Activated CD4-positive, alpha-beta T cell treated with anti-CD3 and anti-CD28 coated beads, Interleukin-2, amount 50 U/mL, for 48 hours (primary cell): ENCODE measurements at regions not wholly inside any gene's neighbourhood (a gene's known extent, or its start where the extent isn't known, plus 50 kb on each side); places are given as distances from the start of the nearest gene placed in this dataset.
"Not testable (repeated sequence)": the region's sequence is repeated elsewhere in the genome, so short reads cannot be mapped to it uniquely, and the experiment has no call there.

Experiments used
- DNase-seq, 2 experiments: peaks; one replicate each; pipeline ENCODE4 v3.0.0-alpha.2; 2020

GRCh38 chr3:177835008-177835407 is 637.7 kb upstream of the TBL1XR1 start:
- no peak for DNase-seq

- DNase-seq = no peak
Measured at GRCh38 chr3:177835917-177836316, 638.6 kb upstream of the TBL1XR1 start.

GRCh38 chr3:177836671-177837070 is 639.4 kb upstream of the TBL1XR1 start:
- no peak for DNase-seq

- no peak for DNase-seq
Measured at GRCh38 chr3:177837951-177838655, 640.8 kb upstream of the TBL1XR1 start.

- DNase-seq = no peak
Measured at GRCh38 chr3:177838766-177839350, 641.6 kb upstream of the TBL1XR1 start.

GRCh38 chr3:177842302-177842701 is 645.0 kb upstream of the TBL1XR1 start:
- no peak for DNase-seq

- no peak for DNase-seq
Measured at GRCh38 chr3:177842743-177843734, 645.8 kb upstream of the TBL1XR1 start.

GRCh38 chr3:177852001-177852807 is 654.9 kb upstream of the TBL1XR1 start:
- DNase-seq = no peak

- DNase-seq = no peak
Measured at GRCh38 chr3:177855021-177855420, 657.7 kb upstream of the TBL1XR1 start.

- no peak for DNase-seq
Measured at GRCh38 chr3:177860184-177860583, 662.9 kb upstream of the TBL1XR1 start.

- DNase-seq = no peak
Measured at GRCh38 chr3:177862962-177863491, 665.7 kb upstream of the TBL1XR1 start.

GRCh38 chr3:177871267-177871666 is 665.0 kb upstream of the KCNMB2 start:
- DNase-seq = not testable (repeated sequence)

- no peak for DNase-seq
Measured at GRCh38 chr3:177878192-177878591, 658.0 kb upstream of the KCNMB2 start.

GRCh38 chr3:177878957-177879356 is 657.3 kb upstream of the KCNMB2 start:
- DNase-seq = no peak

- no peak for DNase-seq
Measured at GRCh38 chr3:177881351-177881750, 654.9 kb upstream of the KCNMB2 start.

- peak in 1 of 2 experiments; percentile 15 for DNase-seq
Measured at GRCh38 chr3:177882124-177882648, 654.0 kb upstream of the KCNMB2 start.

- DNase-seq = no peak
Measured at GRCh38 chr3:177883091-177883490, 653.1 kb upstream of the KCNMB2 start.

- no peak for DNase-seq
Measured at GRCh38 chr3:177883957-177884356, 652.3 kb upstream of the KCNMB2 start.

- DNase-seq = no peak
Measured at GRCh38 chr3:177885063-177885462, 651.2 kb upstream of the KCNMB2 start.

- DNase-seq = no peak
Measured at GRCh38 chr3:177886501-177886900, 649.7 kb upstream of the KCNMB2 start.

- no peak for DNase-seq
Measured at GRCh38 chr3:177887475-177887874, 648.8 kb upstream of the KCNMB2 start.

- no peak for DNase-seq
Measured at GRCh38 chr3:177889161-177889560, 647.1 kb upstream of the KCNMB2 start.
